ENCODE measurements at regions not wholly inside any gene's neighbourhood (a gene's known extent, or its start where the extent isn't known, plus 50 kb on each side); places are given as distances from the start of the nearest gene placed in this dataset.

GRCh38 chr11:91798240-91798639, 426.4 kb upstream of the FAT3 start:
- Mint-ChIP-seq H3K27me3 (ENCODE audit: low read depth) (no peaks in the 10 kb centered on the region), H3K4me3 (no peak overlapping the region), H3K4me1 (peaks cover 29% of the 10 kb centered on the region), H3K27ac (no peak overlapping the region), H3K36me3 (no peaks in the 10 kb centered on the region), H3K9me3 (no peaks in the 10 kb centered on the region)
- no peak for TF ChIP-seq CTCF (IDR thresholded peaks at IDR 0.05; ENCODE audit: unreplicated experiment)
- DNase-seq (ENCODE audit: low spot score in 2 of 2, unreplicated experiment in 2 of 2): no peak

DNA sequence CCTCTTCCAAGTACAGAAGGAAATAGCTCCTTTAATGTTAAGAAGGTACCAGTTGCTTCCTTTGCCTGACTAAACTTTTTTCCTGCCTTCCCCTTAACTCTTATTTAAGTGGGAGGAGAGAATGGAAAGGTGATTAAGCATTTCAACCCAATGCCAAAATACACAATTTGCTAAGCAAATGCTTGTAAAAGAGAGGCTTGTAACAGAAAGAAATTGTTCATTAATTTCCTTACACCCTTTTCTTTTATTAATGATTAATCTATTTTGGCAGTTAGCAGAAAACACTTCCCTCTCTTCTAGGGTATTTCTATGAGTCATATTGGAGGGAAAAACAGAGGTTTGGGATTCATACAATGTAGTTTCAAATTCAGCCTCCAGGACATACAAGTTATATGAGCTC, 427.6 kb upstream of the FAT3 start:
- Mint-ChIP-seq H3K27me3 (ENCODE audit: low read depth) (no peaks in the 10 kb centered on the region), H3K27ac (no peak overlapping the region), H3K4me1 (peaks cover 31% of the 10 kb centered on the region), H3K9me3 (no peaks in the 10 kb centered on the region), H3K36me3 (no peaks in the 10 kb centered on the region), H3K4me3 (no peak overlapping the region)
- no peak for DNase-seq (ENCODE audit: low spot score in 2 of 2, unreplicated experiment in 2 of 2)
- no peak for TF ChIP-seq CTCF (IDR thresholded peaks at IDR 0.05; ENCODE audit: unreplicated experiment)

DNA sequence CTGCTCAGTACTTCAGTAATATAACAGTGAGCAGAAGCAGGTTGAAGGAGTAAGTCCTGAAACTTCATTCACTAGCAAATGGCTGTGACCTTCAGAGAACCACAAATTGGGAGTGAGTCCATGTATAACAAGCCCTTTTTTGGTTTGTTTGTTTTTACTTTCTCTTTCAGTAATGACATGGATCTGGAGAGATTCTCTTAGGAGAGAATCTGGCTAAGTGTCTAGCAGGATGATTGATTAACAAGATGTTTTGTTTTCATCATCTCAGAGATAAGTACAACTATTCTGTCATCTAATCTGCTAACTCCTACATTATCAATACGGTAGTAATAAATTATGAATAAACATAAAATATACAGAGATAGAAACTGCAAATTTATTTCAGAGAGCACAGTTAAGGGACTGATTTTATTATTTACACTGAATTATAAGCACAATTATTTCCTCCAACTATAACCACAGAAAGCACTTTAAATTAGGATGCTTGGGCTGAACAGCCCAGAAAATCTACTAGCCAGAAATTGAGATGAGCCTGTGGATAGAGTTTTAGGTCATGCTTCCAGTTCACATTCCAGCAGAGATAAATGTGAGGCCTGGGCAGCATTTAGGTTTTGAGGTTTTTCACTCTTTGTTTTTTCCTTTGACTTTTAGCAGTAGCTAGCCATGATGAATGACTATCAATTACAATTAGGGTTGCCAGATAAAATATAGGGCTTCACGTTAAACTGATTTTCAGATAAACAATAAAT, 429.3 kb upstream of the FAT3 start:
- TF ChIP-seq CTCF (IDR thresholded peaks at IDR 0.05; ENCODE audit: unreplicated experiment): no peak

GRCh38 chr11:91794146-91794545, 430.5 kb upstream of the FAT3 start:
- H3K4me3 Mint-ChIP-seq: no peak overlapping the region

More for the DNA sequence above, 429.3 kb upstream of the FAT3 start:
- no peak for DNase-seq (ENCODE audit: low spot score in 2 of 2, unreplicated experiment in 2 of 2)
- peaks cover 35% of the 10 kb centered on the region for H3K4me1 Mint-ChIP-seq
- H3K4me3 Mint-ChIP-seq: no peak overlapping the region
- H3K27ac Mint-ChIP-seq: peak overlapping the region; percentile 19
- H3K27me3 Mint-ChIP-seq (ENCODE audit: low read depth): no peaks in the 10 kb centered on the region
- no peaks in the 10 kb centered on the region for H3K36me3 Mint-ChIP-seq
- no peaks in the 10 kb centered on the region for H3K9me3 Mint-ChIP-seq

DNA sequence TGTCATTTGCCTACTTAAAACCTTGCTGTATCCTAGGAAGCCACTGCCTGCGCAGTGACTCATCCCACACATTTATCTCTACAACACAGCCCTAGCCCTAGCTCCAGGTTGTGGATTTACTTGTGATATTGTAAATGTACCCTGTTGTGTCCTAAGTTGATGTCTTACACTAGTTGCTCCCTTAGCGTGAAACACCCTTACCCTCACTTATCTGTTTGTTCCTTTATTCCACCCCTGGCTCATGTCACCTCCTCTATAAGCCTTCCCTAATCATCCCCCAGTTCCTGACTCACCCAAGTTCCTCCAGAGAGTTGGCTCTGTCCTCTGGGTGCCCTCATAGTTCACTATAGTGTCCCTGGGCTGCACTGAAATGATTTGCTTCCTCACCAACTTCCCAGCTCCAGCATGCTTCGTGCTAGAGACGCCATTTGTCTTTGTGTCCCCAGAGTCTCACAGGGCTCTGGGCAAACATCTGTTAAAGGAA, 431.8 kb upstream of the FAT3 start:
- no peaks in the 10 kb centered on the region for H3K9me3 Mint-ChIP-seq
- DNase-seq (ENCODE audit: low spot score in 2 of 2, unreplicated experiment in 2 of 2): no peak
- H3K27me3 Mint-ChIP-seq (ENCODE audit: low read depth): no peaks in the 10 kb centered on the region
- H3K4me3 Mint-ChIP-seq: no peak overlapping the region
- no peak for TF ChIP-seq CTCF (IDR thresholded peaks at IDR 0.05; ENCODE audit: unreplicated experiment)
- peaks cover 35% of the 10 kb centered on the region for H3K4me1 Mint-ChIP-seq
- H3K36me3 Mint-ChIP-seq: no peaks in the 10 kb centered on the region
- H3K27ac Mint-ChIP-seq: no peak overlapping the region

More at GRCh38 chr11:91794146-91794545, 430.5 kb upstream of the FAT3 start:
- Mint-ChIP-seq H3K27ac (no peak overlapping the region), H3K4me1 (peaks cover 37% of the 10 kb centered on the region), H3K36me3 (no peaks in the 10 kb centered on the region), H3K9me3 (no peaks in the 10 kb centered on the region), H3K27me3 (ENCODE audit: low read depth) (no peaks in the 10 kb centered on the region)
- TF ChIP-seq CTCF (IDR thresholded peaks at IDR 0.05; ENCODE audit: unreplicated experiment): no peak
- no peak for DNase-seq (ENCODE audit: low spot score in 2 of 2, unreplicated experiment in 2 of 2)

All from mesothelial cell of epicardium (in vitro differentiated cells).